KMS-11 (cell line): ENCODE measurements at regions not wholly inside any gene's neighbourhood (a gene's known extent, or its start where the extent isn't known, plus 50 kb on each side); places are given as distances from the start of the nearest gene placed in this dataset.

Experiments
- H2AFZ ChIP-seq: fragments of 200-600 bp; sonication (generic); 2 replicates; pipeline ENCODE4 v1.6.1; 2016; ENCODE audit warnings: antibody characterized with exemption, mixed run types, low read depth
- H3K27ac ChIP-seq: fragments of 200-600 bp; sonication (generic); 2 replicates; pipeline ENCODE4 v1.6.1; 2016; ENCODE audit warnings: mild to moderate bottlenecking, mixed run types
- H3K27me3 ChIP-seq: fragments of 200-600 bp; sonication (generic); 2 replicates; pipeline ENCODE4 v1.6.1; 2017; ENCODE audit warnings: mild to moderate bottlenecking, low read depth, mixed run types, moderate library complexity; ENCODE audit not compliant: insufficient read depth
- H3K36me3 ChIP-seq: fragments of 200-600 bp; sonication (generic); 2 replicates; pipeline ENCODE4 v1.6.1; 2017; ENCODE audit warnings: mild to moderate bottlenecking, mixed run types; ENCODE audit not compliant: insufficient read depth
- H3K4me1 ChIP-seq: fragments of 200-600 bp; sonication (generic); 2 replicates; pipeline ENCODE4 v1.6.1; 2016; ENCODE audit warnings: mild to moderate bottlenecking, low read depth, mixed run types; ENCODE audit not compliant: poor library complexity, severe bottlenecking
- H3K4me2 ChIP-seq: fragments of 200-600 bp; sonication (generic); 2 replicates; pipeline ENCODE4 v1.7.0; 2016; ENCODE audit warnings: mild to moderate bottlenecking, mixed run types
- H3K4me3 ChIP-seq: fragments of 200-600 bp; sonication (generic); IDR thresholded peaks from 2 replicates; pipeline ENCODE4 v1.6.1; 2017; ENCODE audit warnings: low read depth, low read length, mixed read lengths; ENCODE audit not compliant: insufficient read depth
- H3K79me2 ChIP-seq: fragments of 200-600 bp; sonication (generic); 2 replicates; pipeline ENCODE4 v1.6.1; 2016; ENCODE audit warnings: low read depth, mixed run types; ENCODE audit not compliant: insufficient read depth
- H3K9ac ChIP-seq: fragments of 200-600 bp; sonication (generic); 2 replicates; pipeline ENCODE4 v1.6.1; 2016; ENCODE audit warnings: mild to moderate bottlenecking, mixed run types
- H4K20me1 ChIP-seq: fragments of 200-600 bp; sonication (generic); 2 replicates; pipeline ENCODE4 v1.6.1; 2016; ENCODE audit warnings: mild to moderate bottlenecking, mixed run types; ENCODE audit not compliant: insufficient read depth
- TF ChIP-seq, protein P1 (sequence below): fragments of 200-600 bp; sonication (generic); conservative IDR thresholded peaks from 2 replicates; pipeline ENCODE4 v1.6.1; 2017; ENCODE audit warnings: low read depth, mild to moderate bottlenecking, antibody characterized with exemption, low read length, moderate library complexity, mixed read lengths

DNA sequence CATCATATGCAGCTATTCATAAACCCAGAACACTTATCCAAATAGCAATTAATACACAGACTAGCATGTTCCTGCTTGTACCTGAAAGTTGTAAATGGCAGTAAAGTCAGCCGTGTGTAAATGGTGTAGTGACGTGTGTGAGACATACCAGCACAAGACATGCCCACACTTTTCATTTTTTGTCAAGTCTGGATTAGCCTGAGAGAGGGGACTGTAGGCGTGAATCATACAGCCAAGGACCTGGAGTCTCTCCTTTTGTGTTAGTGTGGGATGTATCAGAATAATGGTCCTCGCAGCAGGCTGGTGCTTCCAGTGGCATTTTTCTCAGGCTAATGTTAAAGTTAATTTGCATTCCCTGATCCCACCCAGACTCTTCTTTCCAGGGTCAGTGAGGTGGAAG is 116.8 kb upstream of the BMAL1 start:
- Histone ChIP-seq H2AFZ (no peak overlapping the region), H3K9ac (no peak overlapping the region), H3K79me2 (no peaks in the 10 kb centered on the region), H3K27me3 (no peaks in the 10 kb centered on the region), H3K4me2 (no peak overlapping the region), H3K27ac (no peak overlapping the region), H4K20me1 (no peaks in the 10 kb centered on the region), H3K36me3 (no peaks in the 10 kb centered on the region), H3K4me1 (no peaks in the 10 kb centered on the region), H3K4me3 (no peak overlapping the region)
- TF ChIP-seq, protein P1, sequence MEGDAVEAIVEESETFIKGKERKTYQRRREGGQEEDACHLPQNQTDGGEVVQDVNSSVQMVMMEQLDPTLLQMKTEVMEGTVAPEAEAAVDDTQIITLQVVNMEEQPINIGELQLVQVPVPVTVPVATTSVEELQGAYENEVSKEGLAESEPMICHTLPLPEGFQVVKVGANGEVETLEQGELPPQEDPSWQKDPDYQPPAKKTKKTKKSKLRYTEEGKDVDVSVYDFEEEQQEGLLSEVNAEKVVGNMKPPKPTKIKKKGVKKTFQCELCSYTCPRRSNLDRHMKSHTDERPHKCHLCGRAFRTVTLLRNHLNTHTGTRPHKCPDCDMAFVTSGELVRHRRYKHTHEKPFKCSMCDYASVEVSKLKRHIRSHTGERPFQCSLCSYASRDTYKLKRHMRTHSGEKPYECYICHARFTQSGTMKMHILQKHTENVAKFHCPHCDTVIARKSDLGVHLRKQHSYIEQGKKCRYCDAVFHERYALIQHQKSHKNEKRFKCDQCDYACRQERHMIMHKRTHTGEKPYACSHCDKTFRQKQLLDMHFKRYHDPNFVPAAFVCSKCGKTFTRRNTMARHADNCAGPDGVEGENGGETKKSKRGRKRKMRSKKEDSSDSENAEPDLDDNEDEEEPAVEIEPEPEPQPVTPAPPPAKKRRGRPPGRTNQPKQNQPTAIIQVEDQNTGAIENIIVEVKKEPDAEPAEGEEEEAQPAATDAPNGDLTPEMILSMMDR, result no peak

DNA sequence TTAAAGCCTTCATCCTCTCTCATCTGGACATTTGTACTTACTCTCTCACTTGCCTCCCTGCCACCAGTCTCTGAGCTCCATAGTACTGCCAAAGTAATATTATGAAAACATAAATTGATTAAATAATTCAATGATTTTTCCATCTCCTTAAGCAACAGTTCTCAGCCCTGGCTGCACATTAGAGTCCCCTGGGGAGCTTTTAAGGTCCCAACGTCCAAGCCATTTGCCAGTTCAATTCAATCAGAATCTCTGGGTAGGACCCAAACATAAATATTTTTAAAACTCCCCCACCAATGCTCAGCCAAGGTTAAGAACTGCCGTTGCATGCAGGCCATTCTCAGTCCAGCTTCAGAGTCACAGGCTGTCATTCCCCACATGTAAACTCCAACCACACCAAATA is 114.4 kb upstream of the BMAL1 start:
- no peak overlapping the region for H2AFZ ChIP-seq
- H3K4me1 ChIP-seq, result no peaks in the 10 kb centered on the region
- H3K27me3 ChIP-seq, result no peaks in the 10 kb centered on the region
- H3K9ac ChIP-seq, result no peak overlapping the region
- H3K4me2 ChIP-seq, result no peak overlapping the region
- TF ChIP-seq, protein P1, result no peak
- no peak overlapping the region for H3K27ac ChIP-seq
- H4K20me1 ChIP-seq, result no peaks in the 10 kb centered on the region
- H3K79me2 ChIP-seq, result no peaks in the 10 kb centered on the region
- no peak overlapping the region for H3K4me3 ChIP-seq
- no peaks in the 10 kb centered on the region for H3K36me3 ChIP-seq

DNA sequence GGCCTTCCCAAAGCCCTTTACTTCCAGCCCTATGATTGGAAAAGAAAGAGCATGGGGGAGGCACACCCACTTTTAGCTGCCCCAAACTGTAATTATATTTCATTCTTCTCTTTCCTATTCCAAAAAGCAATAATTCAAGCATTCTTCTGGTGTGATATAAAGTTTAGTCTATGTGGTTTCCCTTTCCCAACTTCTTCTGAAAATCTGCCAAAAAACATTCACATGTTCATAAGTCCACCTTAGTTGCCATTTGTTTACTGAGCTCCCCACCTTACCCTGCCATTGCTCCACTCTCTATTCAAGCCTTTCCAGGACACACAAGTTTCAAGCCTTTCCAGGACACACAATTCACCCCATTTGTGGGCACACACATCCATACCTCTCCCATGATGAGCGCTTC is 111.6 kb upstream of the BMAL1 start:
- no peak overlapping the region for H3K9ac ChIP-seq
- no peaks in the 10 kb centered on the region for H3K27me3 ChIP-seq
- no peaks in the 10 kb centered on the region for H3K4me1 ChIP-seq
- TF ChIP-seq, protein P1, result no peak
- no peak overlapping the region for H3K4me3 ChIP-seq
- H3K79me2 ChIP-seq, result no peaks in the 10 kb centered on the region
- no peak overlapping the region for H3K4me2 ChIP-seq
- no peak overlapping the region for H3K27ac ChIP-seq
- H4K20me1 ChIP-seq, result no peaks in the 10 kb centered on the region
- H2AFZ ChIP-seq, result no peak overlapping the region
- no peaks in the 10 kb centered on the region for H3K36me3 ChIP-seq

DNA sequence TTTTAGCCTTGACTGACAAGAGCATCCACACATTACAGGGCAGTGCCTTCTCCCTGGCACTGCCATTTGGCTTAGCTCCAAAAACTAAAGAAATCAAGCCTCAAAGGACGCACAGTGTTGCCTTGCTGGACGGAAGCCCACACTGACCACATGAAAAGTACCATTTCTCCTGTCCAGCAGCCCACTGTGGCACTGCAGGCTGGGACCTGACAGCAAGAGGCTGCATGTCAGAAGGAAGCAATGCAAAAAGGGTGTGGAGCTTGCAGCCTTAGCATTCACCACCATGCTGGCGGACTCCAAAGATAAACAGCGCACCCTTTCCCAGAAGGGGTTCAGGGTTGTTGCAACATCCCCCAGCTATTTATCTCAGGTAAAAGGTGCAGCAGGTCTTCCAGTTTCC is 109.3 kb upstream of the BMAL1 start:
- Histone ChIP-seq H4K20me1 (no peaks in the 10 kb centered on the region), H3K9ac (no peak overlapping the region), H3K4me1 (no peaks in the 10 kb centered on the region), H3K4me3 (no peak overlapping the region), H3K27ac (no peak overlapping the region), H3K36me3 (no peaks in the 10 kb centered on the region), H3K79me2 (no peaks in the 10 kb centered on the region), H2AFZ (no peak overlapping the region), H3K27me3 (no peaks in the 10 kb centered on the region), H3K4me2 (no peak overlapping the region)
- TF ChIP-seq, protein P1, result no peak

DNA sequence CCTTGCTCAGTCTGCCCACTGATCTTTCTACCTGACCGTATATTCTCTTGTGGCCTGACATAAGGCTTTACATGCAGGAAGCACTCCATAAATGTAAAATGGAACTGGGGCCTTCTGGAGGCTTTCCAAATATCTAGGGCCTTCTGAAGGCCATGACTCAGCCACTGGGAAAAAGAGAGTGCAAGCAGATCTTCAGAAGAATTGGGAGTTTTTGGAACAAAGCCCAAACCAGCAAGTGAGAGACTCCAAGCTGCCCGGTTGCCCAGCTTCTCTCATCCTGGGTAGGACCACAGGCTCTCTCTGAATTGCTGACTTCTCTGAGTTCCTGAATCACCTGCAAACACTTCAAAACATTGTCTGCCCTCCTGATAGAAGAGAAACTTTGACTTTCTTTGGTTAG is 107.9 kb upstream of the BMAL1 start:
- Histone ChIP-seq H3K27ac (no peak overlapping the region), H3K4me2 (no peak overlapping the region), H3K36me3 (no peaks in the 10 kb centered on the region), H4K20me1 (no peaks in the 10 kb centered on the region), H3K9ac (no peak overlapping the region), H3K79me2 (no peaks in the 10 kb centered on the region), H3K27me3 (no peaks in the 10 kb centered on the region), H3K4me3 (no peak overlapping the region), H3K4me1 (no peaks in the 10 kb centered on the region), H2AFZ (no peak overlapping the region)
- TF ChIP-seq, protein P1, result no peak
